ENCODE measurements at regions not wholly inside any gene's neighbourhood (a gene's known extent, or its start where the extent isn't known, plus 50 kb on each side); places are given as distances from the start of the nearest gene placed in this dataset.

DNA sequence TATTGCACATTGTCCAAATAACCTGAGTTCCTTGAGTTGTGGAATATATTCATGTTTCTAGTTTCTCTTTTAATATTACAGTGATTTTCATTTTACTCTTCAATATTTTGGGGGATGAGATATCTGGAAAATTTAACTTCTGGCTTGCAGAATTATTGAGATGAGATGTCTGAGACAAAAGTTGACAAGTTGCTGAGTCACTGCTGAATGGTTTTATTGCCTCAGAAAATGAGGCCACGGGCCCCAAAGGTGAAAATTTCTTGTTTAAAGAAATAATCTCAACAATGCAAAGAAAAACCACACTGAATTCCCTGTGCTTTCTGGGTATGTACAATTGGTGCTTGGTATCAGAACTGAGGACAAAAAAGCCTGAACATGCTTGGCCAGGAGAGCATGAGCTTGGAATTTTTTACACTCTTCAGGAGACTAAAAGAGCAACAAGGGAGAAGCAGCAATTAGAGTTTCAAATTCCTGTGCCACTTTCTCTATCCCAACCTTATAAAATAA, 129.2 kb upstream of the TOM1L1 start:
- Histone ChIP-seq H3K4me2 (ENCODE audit: insufficient read depth in 1 of 2, low read depth in 2 of 2, low read length in 2 of 2) (no peak overlapping the region), H3K79me1 (ENCODE audit: low read depth, low read length) (no peaks in the 10 kb centered on the region), H3K4me3 (ENCODE audit: extremely low read depth in 1 of 4, insufficient read depth in 2 of 4, low read depth in 3 of 4, low read length in 4 of 4) (no peak overlapping the region), H2BK20ac (ENCODE audit: low read length) (no peak overlapping the region), H3K18ac (ENCODE audit: extremely low read depth, low read length) (no peak overlapping the region), H2AK5ac (ENCODE audit: low read depth, low read length) (no peak overlapping the region), H3K36me3 (ENCODE audit: control insufficient read depth in 2 of 4, insufficient read depth in 4 of 4, low read length in 3 of 4) (no peaks in the 10 kb centered on the region), H3K27me3 (replicated peaks in 1 of 4; ENCODE audit: control insufficient read depth in 3 of 4, extremely low read depth in 1 of 4, insufficient read depth in 3 of 4, low read length in 3 of 4) (no peaks in the 10 kb centered on the region), H3K9me3 (ENCODE audit: insufficient read depth in 2 of 2, low read depth in 1 of 2, low read length in 1 of 2) (no peaks in the 10 kb centered on the region), H2BK15ac (ENCODE audit: low read length) (no peak overlapping the region), H2AFZ (ENCODE audit: low read length) (peak overlapping the region; percentile 84; the same call in 1 of the 2 replicates), H3K9ac (replicated peaks in 1 of 4; ENCODE audit: extremely low read depth in 1 of 4, low read depth in 3 of 4, low read length in 3 of 4) (no peak overlapping the region), H3K4ac (replicated peaks; ENCODE audit: insufficient read length, low read depth, low read length) (no peak overlapping the region), H4K20me1 (replicated peaks in 1 of 2; ENCODE audit: control insufficient read depth in 1 of 2, insufficient read depth in 2 of 2, low read length in 2 of 2) (no peaks in the 10 kb centered on the region), H3K56ac (replicated peaks; ENCODE audit: insufficient read length, low read depth, low read length) (no peak overlapping the region), H3K27ac (ENCODE audit: low read depth, low read length) (no peak overlapping the region), H3K23ac (ENCODE audit: insufficient read length) (no peak overlapping the region), H3K14ac (ENCODE audit: insufficient read length) (no peak overlapping the region), H3K4me1 (replicated peaks in 1 of 4; ENCODE audit: control insufficient read depth in 3 of 4, insufficient read depth in 4 of 4, low read length in 3 of 4) (peaks cover 0 to 4% (median 0%) of the 10 kb centered on the region in 4 experiments; a peak in 2 of 7 replicates), H2BK12ac (ENCODE audit: low read depth, low read length) (no peak overlapping the region), H2BK120ac (replicated peaks; ENCODE audit: low read depth, low read length) (no peak overlapping the region), H3K79me2 (ENCODE audit: control insufficient read depth in 1 of 2, insufficient read depth in 2 of 2, low read length in 2 of 2) (no peaks in the 10 kb centered on the region), H4K5ac (ENCODE audit: insufficient read length, low read depth, low read length) (no peak overlapping the region), H4K91ac (replicated peaks; ENCODE audit: insufficient read length, low read length) (no peak overlapping the region), H2BK5ac (ENCODE audit: low read depth, low read length) (no peak overlapping the region), H3K23me2 (ENCODE audit: low read depth, low read length) (no peaks in the 10 kb centered on the region), H4K8ac (ENCODE audit: extremely low read depth, insufficient read depth, low read length) (no peak overlapping the region)
- no peak for DNase-seq (ENCODE audit: low read depth in 1 of 2, low spot score in 2 of 2)
- 94% methylated on average over 1 of the region's 1 CpG; no CpG with 5 or more reads in 1 of the 2 experiments for WGBS, 2 experiments (ENCODE audit: extremely low coverage in 1 of 2, insufficient coverage in 1 of 2, insufficient read length in 1 of 2, insufficient replicate concordance in 2 of 2, low coverage in 1 of 2, low lambda C conversion rate in 2 of 2, missing lambda C conversion rate in 1 of 2)
- CTCF ChIA-PET (ENCODE audit: partially characterized antibody): interaction anchor here (1.3 kb wide), 1 partner anchor 120 kb away, joined by 3 read pairs; no protein-coding TSS in a partner anchor
- peak; percentile 44; the same call in 1 of the 2 replicates for TF ChIP-seq BACH1 (IDR thresholded peaks at IDR 0.05; ENCODE audit: low read length)
- no peak for TF ChIP-seq BCL11A (IDR thresholded peaks at IDR 0.05; ENCODE audit: low read depth in 2 of 2, low read length in 2 of 2)
- POLR2A ChIA-PET (ENCODE audit: partially characterized antibody): no interaction called here
- no peak for FAIRE-seq
